Esophagus muscularis mucosa (tissue), 4 donors: ENCODE measurements at regions not wholly inside any gene's neighbourhood (a gene's known extent, or its start where the extent isn't known, plus 50 kb on each side); places are given as distances from the start of the nearest gene placed in this dataset.

Source experiments
- DNase-seq: peaks from one replicate; pipeline ENCODE4 v3.0.0-alpha.2; 2017; ENCODE audit errors: extremely low spot score
- H3K27ac ChIP-seq, 4 donors: fragments of 200-600 bp; sonication (generic); replicated peaks in 1 of 4; 1 replicate in 3 of 4; 2 replicates in 1 of 4; pipeline ENCODE4 v1.5.1; 2016 to 2019; ENCODE audit warnings: mild to moderate bottlenecking in 1 of 4
- H3K27me3 ChIP-seq, 4 donors: fragments of 200-600 bp; sonication (generic); one replicate each; pipeline versions ENCODE4 v1.5.1 to v1.6.0; 2016 to 2019
- H3K36me3 ChIP-seq, 4 donors: fragments of 200-600 bp; sonication (generic); one replicate each; pipeline ENCODE4 v1.5.1; 2016 to 2019
- H3K4me1 ChIP-seq, 4 donors: fragments of 200-600 bp; sonication (generic); one replicate each; pipeline ENCODE4 v1.5.1; 2016 to 2019
- H3K4me3 ChIP-seq, 4 donors: fragments of 200-600 bp; sonication (generic); 1 replicate in 2 of 4; 2 replicates in 2 of 4; pipeline ENCODE4 v1.5.1; 2016 to 2019; ENCODE audit warnings: mild to moderate bottlenecking in 4 of 4, moderate library complexity in 1 of 4
- H3K9me3 ChIP-seq, 4 donors: fragments of 200-600 bp; sonication (generic); 1 replicate in 3 of 4; 2 replicates in 1 of 4; pipeline ENCODE4 v1.5.1; 2016 to 2019
- EP300 ChIP-seq: sonication (generic); formaldehyde crosslinking; IDR thresholded peaks from one replicate; pipeline ENCODE4 v1.6.1; 2017; ENCODE audit warnings: antibody characterized with exemption
- POLR2A ChIP-seq: fragments of 450-650 bp; IDR thresholded peaks from one replicate; pipeline ENCODE4 v1.6.1; 2017; ENCODE audit warnings: antibody characterized with exemption, moderate library complexity, mild to moderate bottlenecking, low read depth
- POLR2AphosphoS5 ChIP-seq, 2 donors: sonication (generic); formaldehyde crosslinking; IDR thresholded peaks; one replicate each; pipeline ENCODE4 v1.6.1; 2017; ENCODE audit warnings: antibody characterized with exemption in 2 of 2
- WGBS: methylation state at CpG from one replicate; pipeline ENCODE4 v1.1.5; 2018; 5-methylcytosine and 5-hydroxymethylcytosine counted together
- intact Hi-C: fragments of 100-400 bp; cut with DNase I; formaldehyde crosslinking; loops from one replicate; pipeline ENCODE4 v1.15.1; 2023
- TF ChIP-seq, protein P1 (sequence below), 3 experiments: fragments of 200-600 bp in 2 of 3; fragments of 450-650 bp in 1 of 3; sonication (generic) in 2 of 3; IDR thresholded peaks; one replicate each; pipeline ENCODE4 v1.5.1; 2017 to 2019; ENCODE audit warnings: antibody characterized with exemption in 3 of 3, mild to moderate bottlenecking in 2 of 3, moderate library complexity in 1 of 3

- no peak for DNase-seq
- TF ChIP-seq POLR2AphosphoS5 (IDR thresholded peaks at IDR 0.05) = no peak
- no peak for TF ChIP-seq POLR2A
- TF ChIP-seq EP300 = no peak
- TF ChIP-seq, protein P1, sequence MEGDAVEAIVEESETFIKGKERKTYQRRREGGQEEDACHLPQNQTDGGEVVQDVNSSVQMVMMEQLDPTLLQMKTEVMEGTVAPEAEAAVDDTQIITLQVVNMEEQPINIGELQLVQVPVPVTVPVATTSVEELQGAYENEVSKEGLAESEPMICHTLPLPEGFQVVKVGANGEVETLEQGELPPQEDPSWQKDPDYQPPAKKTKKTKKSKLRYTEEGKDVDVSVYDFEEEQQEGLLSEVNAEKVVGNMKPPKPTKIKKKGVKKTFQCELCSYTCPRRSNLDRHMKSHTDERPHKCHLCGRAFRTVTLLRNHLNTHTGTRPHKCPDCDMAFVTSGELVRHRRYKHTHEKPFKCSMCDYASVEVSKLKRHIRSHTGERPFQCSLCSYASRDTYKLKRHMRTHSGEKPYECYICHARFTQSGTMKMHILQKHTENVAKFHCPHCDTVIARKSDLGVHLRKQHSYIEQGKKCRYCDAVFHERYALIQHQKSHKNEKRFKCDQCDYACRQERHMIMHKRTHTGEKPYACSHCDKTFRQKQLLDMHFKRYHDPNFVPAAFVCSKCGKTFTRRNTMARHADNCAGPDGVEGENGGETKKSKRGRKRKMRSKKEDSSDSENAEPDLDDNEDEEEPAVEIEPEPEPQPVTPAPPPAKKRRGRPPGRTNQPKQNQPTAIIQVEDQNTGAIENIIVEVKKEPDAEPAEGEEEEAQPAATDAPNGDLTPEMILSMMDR (IDR thresholded peaks at IDR 0.05) = no peak
- intact Hi-C loops = no loop called here
- H3K4me3 ChIP-seq = no peak overlapping the region
- no peaks in the 10 kb centered on the region for H3K27me3 ChIP-seq
- no peaks in the 10 kb centered on the region for H3K9me3 ChIP-seq
- H3K36me3 ChIP-seq = no peaks in the 10 kb centered on the region
- no peaks in the 10 kb centered on the region for H3K4me1 ChIP-seq
- H3K27ac ChIP-seq = no peak overlapping the region
- WGBS = 68% methylated on average over 3 of the region's 3 CpGs
These were observed 246.4 kb downstream of the PSAT1 start for GRCh38 chr9:78543353-78543752.

GRCh38 chr9:78544230-78544629 lies 247.3 kb downstream of the PSAT1 start:
- no peak overlapping the region for H3K27ac ChIP-seq
- 90% methylated on average over 5 of the region's 5 CpGs for WGBS
- DNase-seq = no peak
- intact Hi-C loops = no loop called here
- H3K9me3 ChIP-seq = no peaks in the 10 kb centered on the region
- no peak overlapping the region for H3K4me3 ChIP-seq
- no peaks in the 10 kb centered on the region for H3K4me1 ChIP-seq
- no peaks in the 10 kb centered on the region for H3K36me3 ChIP-seq
- H3K27me3 ChIP-seq = no peaks in the 10 kb centered on the region
- TF ChIP-seq POLR2AphosphoS5 (IDR thresholded peaks at IDR 0.05) (no peak), POLR2A (no peak), EP300 (no peak)
- TF ChIP-seq, protein P1 (IDR thresholded peaks at IDR 0.05) = no peak

- no peak overlapping the region for H3K27ac ChIP-seq
- H3K36me3 ChIP-seq = no peaks in the 10 kb centered on the region
- intact Hi-C loops = no loop called here
- WGBS = 92% methylated on average over 1 of the region's 1 CpG
- H3K9me3 ChIP-seq = no peaks in the 10 kb centered on the region
- no peaks in the 10 kb centered on the region for H3K27me3 ChIP-seq
- no peaks in the 10 kb centered on the region for H3K4me1 ChIP-seq
- TF ChIP-seq EP300 (no peak), POLR2AphosphoS5 (IDR thresholded peaks at IDR 0.05) (no peak), POLR2A (no peak)
- TF ChIP-seq, protein P1 (IDR thresholded peaks at IDR 0.05) = no peak
- H3K4me3 ChIP-seq = no peak overlapping the region
- DNase-seq = no peak
These were observed 250.9 kb downstream of the PSAT1 start for GRCh38 chr9:78547831-78548230.

DNA sequence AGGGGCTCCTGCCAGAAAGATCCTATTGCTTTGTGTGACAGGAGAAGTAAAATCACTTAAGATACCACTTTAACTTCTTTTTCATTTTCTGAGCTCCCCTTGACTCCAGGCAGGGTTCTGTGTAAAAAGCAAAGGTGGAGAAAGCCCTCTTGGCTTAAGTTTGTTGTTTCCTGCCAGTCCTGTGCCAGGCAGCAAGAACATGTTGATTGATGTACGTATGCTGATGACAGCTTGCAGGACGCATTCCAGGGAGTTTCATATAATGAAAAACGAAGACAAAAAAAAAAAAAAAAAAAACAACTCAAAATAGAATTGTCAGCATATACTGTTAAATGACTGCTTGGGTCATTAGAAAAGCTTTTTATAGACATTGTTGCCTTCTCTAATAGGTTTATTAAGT lies 251.7 kb downstream of the PSAT1 start:
- no peaks in the 10 kb centered on the region for H3K36me3 ChIP-seq
- no peak overlapping the region for H3K27ac ChIP-seq
- H3K27me3 ChIP-seq = no peaks in the 10 kb centered on the region
- H3K4me3 ChIP-seq = no peak overlapping the region
- no peak for DNase-seq
- no peaks in the 10 kb centered on the region for H3K9me3 ChIP-seq
- H3K4me1 ChIP-seq = no peaks in the 10 kb centered on the region
- TF ChIP-seq EP300 = no peak
- TF ChIP-seq POLR2A = no peak
- no peak for TF ChIP-seq POLR2AphosphoS5 (IDR thresholded peaks at IDR 0.05)
- TF ChIP-seq, protein P1 (IDR thresholded peaks at IDR 0.05) = no peak
- intact Hi-C loops = no loop called here
- WGBS = 67% methylated on average over 3 of the region's 3 CpGs

- H3K27me3 ChIP-seq = no peaks in the 10 kb centered on the region
- DNase-seq = no peak
- H3K9me3 ChIP-seq = no peaks in the 10 kb centered on the region
- no peak overlapping the region for H3K27ac ChIP-seq
- 69% methylated on average over 3 of the region's 3 CpGs for WGBS
- H3K36me3 ChIP-seq = no peaks in the 10 kb centered on the region
- H3K4me1 ChIP-seq = no peaks in the 10 kb centered on the region
- H3K4me3 ChIP-seq = no peak overlapping the region
- intact Hi-C loops = no loop called here
- TF ChIP-seq, protein P1 (IDR thresholded peaks at IDR 0.05) = no peak
- TF ChIP-seq POLR2A = no peak
- no peak for TF ChIP-seq EP300
These were observed 252.8 kb downstream of the PSAT1 start for GRCh38 chr9:78549711-78550110.
